ENCODE measurements at regions not wholly inside any gene's neighbourhood (a gene's known extent, or its start where the extent isn't known, plus 50 kb on each side); places are given as distances from the start of the nearest gene placed in this dataset.

GRCh38 chr17:22409160-22409751 lies 716.9 kb downstream of the KCNJ18 start (continued):
- TF ChIP-seq ZBTB33 (IDR thresholded peaks at IDR 0.05; ENCODE audit: extremely low read depth, insufficient replicate concordance, low read length) (no peak), CBX3 (IDR thresholded peaks at IDR 0.05; ENCODE audit: low read depth) (no peak), YY1 (IDR thresholded peaks at IDR 0.05; ENCODE audit: extremely low read depth, insufficient replicate concordance, low read depth, low read length) (no peak), FOSL1 (IDR thresholded peaks at IDR 0.05; ENCODE audit: low read depth) (no peak), EZH2phosphoT487 (IDR thresholded peaks at IDR 0.05; ENCODE audit: borderline replicate concordance) (no peak)
- TF ChIP-seq, protein P1, sequence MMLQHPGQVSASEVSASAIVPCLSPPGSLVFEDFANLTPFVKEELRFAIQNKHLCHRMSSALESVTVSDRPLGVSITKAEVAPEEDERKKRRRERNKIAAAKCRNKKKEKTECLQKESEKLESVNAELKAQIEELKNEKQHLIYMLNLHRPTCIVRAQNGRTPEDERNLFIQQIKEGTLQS (IDR thresholded peaks at IDR 0.05) = no peak

DNA sequence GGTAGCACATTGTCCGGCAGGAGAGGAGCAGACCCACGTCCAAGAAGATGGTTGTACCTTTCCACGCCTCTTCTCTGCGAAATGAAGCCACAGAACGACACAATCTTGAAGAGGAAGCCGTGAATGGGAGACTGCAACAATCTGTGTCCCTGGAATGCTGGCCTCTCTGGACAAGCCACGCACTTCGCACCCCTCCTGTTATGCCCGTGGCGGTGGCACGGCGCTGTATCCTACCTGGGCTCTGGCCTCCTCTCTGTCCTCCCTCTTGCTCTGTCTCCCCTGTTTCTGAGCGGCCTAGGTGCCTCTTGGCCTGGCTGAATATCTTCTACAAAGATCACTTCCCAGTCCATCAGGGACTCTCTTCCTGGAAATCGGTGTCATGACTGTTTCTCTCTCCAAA lies 717.8 kb downstream of the KCNJ18 start:
- peaks cover 0 to 6% of the 10 kb centered on the region in 2 experiments; a peak in 1 of 4 replicates for H3K9me3 ChIP-seq (ENCODE audit: control insufficient read depth in 1 of 2, insufficient read depth in 1 of 2, low read depth in 1 of 2, low read length in 2 of 2)
- no peak overlapping the region for H3K9ac ChIP-seq (ENCODE audit: low read length)
- no peaks in the 10 kb centered on the region for H3K9me2 ChIP-seq (ENCODE audit: insufficient read depth)
- ChIA-PET RAD21 (ENCODE audit: low non-redundant PET in 1 of 2, low total read pairs in 2 of 2, uncharacterized antibody in 2 of 2, unreplicated experiment in 2 of 2) (no interaction called here), CTCF (no interaction called here), POLR2A (no interaction called here)
- TF ChIP-seq, protein P1 (IDR thresholded peaks at IDR 0.05) = no peak
- no peak for TF ChIP-seq ZFX (IDR thresholded peaks at IDR 0.05)
- TF ChIP-seq ZNF274 (IDR thresholded peaks at IDR 0.05; ENCODE audit: low read depth, low read length) = no peak
- no peak for TF ChIP-seq FOSL1 (IDR thresholded peaks at IDR 0.05; ENCODE audit: low read depth)
- no peak for TF ChIP-seq SIN3A (IDR thresholded peaks at IDR 0.05; ENCODE audit: low read depth)
- TF ChIP-seq JUND (IDR thresholded peaks at IDR 0.05) = no peak
- TF ChIP-seq EGR1 (IDR thresholded peaks at IDR 0.05; ENCODE audit: low read depth) = no peak
- no peak for TF ChIP-seq SP1 (IDR thresholded peaks at IDR 0.05; ENCODE audit: low read depth)
- TF ChIP-seq TCF7L2 (IDR thresholded peaks at IDR 0.05; ENCODE audit: borderline replicate concordance, extremely low read depth, insufficient read depth, insufficient read length) = no peak
- H3K4me2 ChIP-seq (ENCODE audit: low read length) = no peak overlapping the region
- no peaks in the 10 kb centered on the region for H4K20me1 ChIP-seq (ENCODE audit: insufficient read depth)
- H3K4me3 ChIP-seq (replicated peaks in 1 of 2; ENCODE audit: low read depth in 1 of 2, low read length in 2 of 2) = no peak overlapping the region
- DNase-seq (ENCODE audit: low read depth, low spot score) (no peak), ATAC-seq (no peak)
- H3K27me3 ChIP-seq (ENCODE audit: insufficient read depth, low read length) = no peaks in the 10 kb centered on the region
- no peaks in the 10 kb centered on the region for H3K79me2 ChIP-seq (ENCODE audit: insufficient read depth, low read length)
- no peaks in the 10 kb centered on the region for H3K4me1 ChIP-seq (ENCODE audit: control insufficient read depth in 1 of 2, insufficient read depth in 2 of 2, low read length in 2 of 2)
- H3K36me3 ChIP-seq (ENCODE audit: control insufficient read depth in 1 of 2, insufficient read depth in 2 of 2, low read length in 2 of 2) = no peaks in the 10 kb centered on the region
- no TSS peak for BruUV-seq (replicated peaks)
- no peak overlapping the region for H3K27ac ChIP-seq (ENCODE audit: low read depth, low read length)
- intact Hi-C loops (cut with micrococcal nuclease) = no loop called here
- no peak overlapping the region for H2AFZ ChIP-seq (ENCODE audit: low read depth, low read length, poor library complexity, severe bottlenecking)

Measured in HCT116 (cell line).